ENCODE measurements at regions not wholly inside any gene's neighbourhood (a gene's known extent, or its start where the extent isn't known, plus 50 kb on each side); places are given as distances from the start of the nearest gene placed in this dataset.

DNA sequence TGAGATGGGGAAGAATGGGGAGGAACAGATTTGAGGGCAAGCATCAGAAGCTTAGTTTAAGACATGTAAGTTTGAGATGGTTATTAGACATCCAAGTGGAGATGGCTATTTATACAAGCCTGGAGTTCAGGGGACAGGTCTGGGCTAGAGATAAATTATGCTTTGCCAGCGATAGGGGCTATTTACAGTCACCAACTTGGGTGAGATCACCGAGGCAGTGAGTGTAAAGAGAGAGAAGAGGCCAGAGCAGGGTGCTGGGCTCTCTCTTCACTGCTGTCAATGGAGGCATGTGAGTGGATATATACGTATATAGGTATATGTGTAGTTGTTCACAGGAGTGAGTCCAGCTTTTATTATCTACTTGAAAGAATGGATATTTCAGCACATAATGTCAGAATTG lies 81.0 kb downstream of the QPCT start:
- DNase-seq = no peak

- no peak for DNase-seq
Observed at GRCh38 chr2:37427241-37427640, 82.8 kb downstream of the QPCT start.

GRCh38 chr2:37436323-37436722 lies 91.9 kb downstream of the QPCT start:
- no peak for DNase-seq

DNA sequence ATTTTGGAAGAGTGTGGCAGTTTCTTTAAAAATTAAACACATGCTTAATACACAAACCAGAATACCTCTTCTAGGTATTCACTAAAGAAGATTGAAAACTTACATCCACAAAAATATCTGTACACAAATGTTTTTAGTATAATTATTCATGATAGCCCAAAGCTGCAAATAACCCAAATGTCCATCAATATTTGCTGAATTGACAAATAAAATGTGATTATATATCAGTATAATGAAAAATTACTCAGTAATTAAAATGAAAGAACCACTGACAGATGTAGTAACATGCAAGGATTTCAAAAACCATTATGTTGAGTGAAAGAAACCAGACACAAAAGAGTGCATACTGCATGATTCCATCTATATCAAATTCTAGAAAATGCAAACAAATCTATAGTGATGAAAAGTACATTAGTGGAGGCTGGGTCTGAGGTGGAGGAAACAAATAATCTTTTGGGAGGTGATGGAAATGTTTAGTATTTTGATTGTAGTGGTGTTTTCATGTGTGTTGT lies 94.8 kb downstream of the QPCT start:
- no peak for DNase-seq

GRCh38 chr2:37441055-37441454 lies 96.6 kb downstream of the QPCT start:
- no peak for DNase-seq

DNA sequence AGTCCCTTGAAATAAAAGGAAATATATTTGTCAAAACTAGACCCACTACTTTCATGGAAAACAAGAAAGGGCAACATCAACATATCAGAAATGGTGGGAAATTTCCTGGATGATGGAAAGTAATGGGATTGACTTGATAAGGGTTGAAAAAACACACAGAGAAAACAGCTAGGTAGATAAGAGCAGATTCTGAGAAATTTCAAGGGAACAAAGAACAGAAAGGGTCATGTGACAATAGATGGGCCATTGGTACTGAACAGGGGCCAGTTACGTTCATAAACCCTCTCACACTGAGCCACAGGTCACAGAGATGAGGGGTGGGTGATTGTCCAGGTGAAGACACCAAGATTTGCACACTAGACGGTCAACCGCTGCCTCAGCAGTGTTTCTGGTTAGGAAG lies 98.7 kb downstream of the QPCT start:
- no peak for DNase-seq

DNA sequence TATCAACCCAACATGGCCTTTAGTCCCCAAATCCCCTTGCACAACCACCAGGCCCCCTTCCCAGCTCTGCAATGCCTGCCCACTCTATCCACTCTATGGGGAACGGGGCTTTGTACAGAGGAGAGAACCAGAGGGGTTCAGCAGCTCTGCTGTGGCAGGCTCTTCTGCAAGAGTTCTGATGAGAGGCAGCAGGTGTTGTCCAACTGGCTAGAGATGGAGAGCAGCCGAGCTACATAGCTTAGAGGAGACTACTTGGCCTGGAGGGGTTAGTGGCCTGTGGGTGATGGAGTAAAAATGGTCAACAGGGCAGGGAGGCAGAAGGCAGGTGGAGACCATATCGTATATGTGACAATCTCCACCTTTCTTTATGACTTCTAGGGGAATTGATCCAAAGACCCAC lies 103.0 kb downstream of the QPCT start:
- no peak for DNase-seq

- no peak for DNase-seq
Observed at GRCh38 chr2:37448342-37449120, 104.1 kb downstream of the QPCT start.

- peak; percentile 31 for DNase-seq
Observed at GRCh38 chr2:37449761-37450296, 105.4 kb downstream of the QPCT start.

DNA sequence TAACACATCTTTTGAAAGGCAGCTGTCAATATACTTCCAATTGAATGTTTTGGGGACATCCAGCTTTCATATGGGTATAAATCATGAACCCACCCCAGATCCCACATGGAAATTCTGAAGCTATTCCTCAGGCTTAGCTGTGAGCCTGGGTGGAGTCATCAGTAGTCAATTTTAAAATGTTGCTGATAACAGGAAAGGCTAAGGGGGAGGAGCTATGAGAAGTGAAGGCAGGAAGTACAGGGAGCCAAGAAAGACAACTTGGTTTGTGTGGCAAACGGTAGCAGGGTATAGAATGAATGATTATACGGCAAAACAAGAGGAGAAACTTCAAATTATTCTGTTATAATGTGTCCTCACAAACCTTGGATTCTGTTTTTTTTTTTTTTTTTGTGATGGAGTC lies 108.6 kb downstream of the QPCT start:
- DNase-seq = no peak

GRCh38 chr2:37454851-37455762 lies 110.7 kb downstream of the QPCT start:
- no peak for DNase-seq

DNA sequence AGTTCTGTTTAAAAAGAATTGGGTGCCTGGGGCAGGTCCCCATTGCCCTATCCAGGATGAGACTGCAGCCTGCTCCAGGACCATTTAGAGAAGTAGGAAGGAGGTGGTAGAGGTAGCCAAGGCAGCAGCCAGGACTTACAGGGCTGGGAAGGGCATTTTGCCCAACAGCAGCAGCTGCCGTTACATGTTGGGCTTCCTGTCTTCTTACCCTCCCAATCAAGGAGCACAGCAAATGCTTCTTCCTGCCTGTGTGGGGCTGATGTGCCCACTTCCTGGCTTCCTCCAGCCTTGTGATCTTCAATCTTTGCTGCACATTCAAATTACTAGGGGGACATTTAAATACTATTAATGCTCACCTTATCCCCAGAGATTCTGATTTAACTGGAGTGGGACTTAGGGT lies 112.0 kb downstream of the QPCT start:
- no peak for DNase-seq

- DNase-seq = no peak
Observed at GRCh38 chr2:37457401-37457901, 113.0 kb downstream of the QPCT start.

DNA sequence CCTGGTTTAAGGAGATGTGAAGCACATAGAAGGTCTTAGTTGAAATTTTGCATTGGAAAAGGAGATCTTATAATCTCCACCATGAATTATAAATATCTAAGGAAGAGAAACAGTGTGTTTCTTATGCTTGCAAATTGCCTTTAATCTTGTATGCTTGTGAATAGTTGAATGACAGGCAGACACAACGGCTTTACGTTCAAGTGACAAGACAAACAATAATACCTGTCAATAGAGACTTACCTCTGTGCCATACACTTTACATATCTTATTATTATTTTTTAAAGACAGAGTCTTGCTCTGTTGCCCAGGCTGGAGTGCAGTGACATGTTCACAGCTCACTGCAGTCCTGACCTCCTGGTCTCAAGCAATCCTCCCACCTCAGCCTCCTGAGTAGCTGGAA lies 113.7 kb downstream of the QPCT start:
- DNase-seq = no peak

- no peak for DNase-seq
Observed at GRCh38 chr2:37459095-37459981, 114.9 kb downstream of the QPCT start.

DNA sequence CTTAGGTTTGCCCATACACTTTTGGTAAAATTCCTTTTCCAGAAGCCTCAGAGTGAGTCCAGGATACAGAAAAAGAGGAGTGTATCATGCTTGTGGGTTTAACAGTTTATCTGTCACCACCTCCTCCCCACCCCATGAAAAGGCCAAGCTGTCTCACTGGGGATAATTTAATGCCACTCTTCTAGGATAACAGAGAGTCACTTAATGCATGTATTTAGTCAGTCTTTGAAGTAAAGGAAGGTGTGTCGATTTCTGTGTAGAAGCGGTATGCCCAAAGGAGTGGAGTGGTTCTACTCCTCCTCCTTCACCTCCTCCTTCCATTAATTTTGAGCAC lies 116.4 kb downstream of the QPCT start:
- no peak for DNase-seq

DNA sequence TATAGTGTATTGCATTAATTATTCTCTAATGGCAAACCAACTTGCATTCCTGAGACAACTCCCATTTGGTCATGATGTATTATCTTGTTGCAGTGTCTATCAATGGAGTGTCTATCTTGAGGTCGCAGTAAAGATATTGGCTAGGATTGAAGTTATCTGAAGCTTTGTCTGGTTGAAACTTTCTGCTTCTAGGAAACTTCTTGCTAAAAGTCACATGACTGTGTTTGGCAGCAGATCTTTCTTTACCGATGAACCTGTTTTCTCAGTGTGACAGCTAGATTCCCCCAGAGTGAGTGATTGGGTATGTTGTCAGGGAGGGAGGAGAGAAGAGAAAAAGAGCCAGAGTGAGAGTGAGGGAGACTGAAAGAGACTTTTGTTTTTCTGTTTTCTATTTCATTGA lies 119.6 kb downstream of the QPCT start:
- DNase-seq = no peak

DNA sequence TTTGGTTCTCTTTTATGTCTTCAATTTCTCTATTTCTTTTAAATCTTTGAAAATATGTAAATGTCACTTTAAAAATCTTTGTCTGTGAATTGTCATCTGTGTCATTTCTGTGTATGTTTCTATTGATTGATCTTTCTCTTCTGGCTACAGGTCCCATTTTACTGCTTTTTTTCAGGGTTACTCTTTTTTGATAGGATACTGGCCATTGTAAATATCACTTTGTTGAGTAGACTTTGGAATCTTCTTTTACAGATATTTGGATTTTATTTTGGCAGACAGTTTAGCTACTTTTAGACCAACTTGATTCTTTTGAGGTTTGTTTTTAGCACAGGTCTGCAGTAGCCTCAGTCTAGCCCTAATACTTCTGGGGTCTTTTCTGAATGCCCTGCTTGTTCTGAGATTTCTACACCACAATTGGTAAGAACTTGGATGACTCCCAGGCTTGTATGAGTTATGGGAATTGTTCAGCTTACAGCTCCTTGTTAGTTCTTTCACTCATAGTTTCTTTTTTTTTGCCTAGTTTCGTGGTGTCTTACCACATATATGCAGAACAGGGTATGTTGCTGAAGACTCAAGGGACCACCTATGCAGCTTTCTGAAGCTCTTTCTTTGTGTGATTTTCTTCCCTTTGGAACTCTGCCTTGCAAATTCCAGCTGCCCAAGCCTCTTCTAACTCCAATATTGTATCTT lies 122.2 kb downstream of the QPCT start:
- DNase-seq = no peak

DNA sequence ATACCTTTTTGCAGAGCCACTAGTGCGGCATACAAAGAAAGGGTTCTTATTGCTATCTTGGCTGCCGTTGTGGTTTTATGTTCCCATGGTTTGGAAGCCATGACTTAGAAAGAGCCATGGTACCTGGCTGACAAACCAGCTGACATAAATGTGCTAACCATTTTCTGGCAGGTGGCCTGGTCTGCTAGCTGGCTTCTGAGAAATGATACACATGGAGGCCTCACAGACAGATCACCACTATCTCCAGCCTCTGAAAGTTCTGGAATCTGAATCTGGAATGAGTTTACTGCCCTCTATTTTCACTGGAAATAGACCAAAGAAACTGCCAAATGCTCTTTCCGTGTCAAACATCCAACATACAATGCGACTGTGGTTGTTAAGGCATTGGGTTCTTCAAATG lies 123.7 kb downstream of the QPCT start:
- DNase-seq = no peak

GRCh38 chr2:37469126-37469525 lies 124.7 kb downstream of the QPCT start:
- DNase-seq = no peak

DNA sequence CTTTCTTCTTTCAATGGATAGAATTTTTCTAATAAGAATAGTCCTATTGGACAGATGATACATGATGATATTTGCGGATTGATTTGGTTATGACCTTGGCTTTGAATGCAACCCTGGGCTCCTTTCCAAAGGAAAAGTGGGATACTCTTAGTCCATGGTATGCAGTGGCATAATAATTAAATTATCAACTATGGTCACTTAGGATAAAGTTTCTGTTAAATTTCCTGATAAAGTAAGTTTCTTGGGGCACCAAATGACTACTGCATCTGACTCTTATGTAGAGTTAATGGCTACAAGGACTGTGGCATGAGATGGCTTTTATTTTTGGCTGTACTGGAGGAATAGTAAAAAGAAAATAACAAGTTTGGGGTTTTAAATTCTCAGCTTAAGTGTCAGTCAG lies 126.7 kb downstream of the QPCT start:
- no peak for DNase-seq

- DNase-seq = no peak
Observed at GRCh38 chr2:37471994-37472393, 127.6 kb downstream of the QPCT start.
